ENCODE measurements at regions not wholly inside any gene's neighbourhood (a gene's known extent, or its start where the extent isn't known, plus 50 kb on each side); places are given as distances from the start of the nearest gene placed in this dataset.

- Histone ChIP-seq H3K4me2 (ENCODE audit: low read depth, low read length, poor library complexity, severe bottlenecking) (no peak overlapping the region), H2AFZ (ENCODE audit: low read depth, low read length, severe bottlenecking) (no peak overlapping the region), H3K79me2 (ENCODE audit: insufficient read depth, low read length) (no peaks in the 10 kb centered on the region), H4K20me1 (ENCODE audit: low read depth, low read length) (no peaks in the 10 kb centered on the region), H3K27me3 (ENCODE audit: low read length) (no peaks in the 10 kb centered on the region), H3K9me2 (replicated peaks; ENCODE audit: insufficient read depth, low read length) (no peaks in the 10 kb centered on the region), H3K9me3 (ENCODE audit: insufficient read depth, low read length) (no peaks in the 10 kb centered on the region), H3K27ac (ENCODE audit: low read depth, low read length) (no peak overlapping the region), H3F3A (ENCODE audit: insufficient read depth) (no peaks in the 10 kb centered on the region), H3K4me3 (ENCODE audit: insufficient read depth, low read length, poor library complexity, severe bottlenecking) (no peak overlapping the region), H3K36me3 (ENCODE audit: low read length) (no peaks in the 10 kb centered on the region), H3K9ac (ENCODE audit: low read length) (no peak overlapping the region)
- TF ChIP-seq, protein P1, sequence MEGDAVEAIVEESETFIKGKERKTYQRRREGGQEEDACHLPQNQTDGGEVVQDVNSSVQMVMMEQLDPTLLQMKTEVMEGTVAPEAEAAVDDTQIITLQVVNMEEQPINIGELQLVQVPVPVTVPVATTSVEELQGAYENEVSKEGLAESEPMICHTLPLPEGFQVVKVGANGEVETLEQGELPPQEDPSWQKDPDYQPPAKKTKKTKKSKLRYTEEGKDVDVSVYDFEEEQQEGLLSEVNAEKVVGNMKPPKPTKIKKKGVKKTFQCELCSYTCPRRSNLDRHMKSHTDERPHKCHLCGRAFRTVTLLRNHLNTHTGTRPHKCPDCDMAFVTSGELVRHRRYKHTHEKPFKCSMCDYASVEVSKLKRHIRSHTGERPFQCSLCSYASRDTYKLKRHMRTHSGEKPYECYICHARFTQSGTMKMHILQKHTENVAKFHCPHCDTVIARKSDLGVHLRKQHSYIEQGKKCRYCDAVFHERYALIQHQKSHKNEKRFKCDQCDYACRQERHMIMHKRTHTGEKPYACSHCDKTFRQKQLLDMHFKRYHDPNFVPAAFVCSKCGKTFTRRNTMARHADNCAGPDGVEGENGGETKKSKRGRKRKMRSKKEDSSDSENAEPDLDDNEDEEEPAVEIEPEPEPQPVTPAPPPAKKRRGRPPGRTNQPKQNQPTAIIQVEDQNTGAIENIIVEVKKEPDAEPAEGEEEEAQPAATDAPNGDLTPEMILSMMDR (IDR thresholded peaks at IDR 0.05; ENCODE audit: insufficient read depth, low read length, poor library complexity, severe bottlenecking), result no peak
- no peak for TF ChIP-seq EZH2phosphoT487 (conservative IDR thresholded peaks at IDR 0.05; ENCODE audit: low read length)
These were observed 265.1 kb upstream of the MAD2L1 start for GRCh38 chr4:120331486-120332370.

- Histone ChIP-seq H3K4me3 (ENCODE audit: insufficient read depth, low read length, poor library complexity, severe bottlenecking) (no peak overlapping the region), H3F3A (ENCODE audit: insufficient read depth) (no peaks in the 10 kb centered on the region), H3K9me3 (ENCODE audit: insufficient read depth, low read length) (no peaks in the 10 kb centered on the region), H3K36me3 (ENCODE audit: low read length) (no peaks in the 10 kb centered on the region), H3K9ac (ENCODE audit: low read length) (no peak overlapping the region), H3K27me3 (ENCODE audit: low read length) (no peaks in the 10 kb centered on the region), H3K4me2 (ENCODE audit: low read depth, low read length, poor library complexity, severe bottlenecking) (no peak overlapping the region), H3K27ac (ENCODE audit: low read depth, low read length) (no peak overlapping the region), H3K79me2 (ENCODE audit: insufficient read depth, low read length) (no peaks in the 10 kb centered on the region), H2AFZ (ENCODE audit: low read depth, low read length, severe bottlenecking) (no peak overlapping the region), H3K9me2 (replicated peaks; ENCODE audit: insufficient read depth, low read length) (no peaks in the 10 kb centered on the region), H4K20me1 (ENCODE audit: low read depth, low read length) (no peaks in the 10 kb centered on the region)
- TF ChIP-seq EZH2phosphoT487 (conservative IDR thresholded peaks at IDR 0.05; ENCODE audit: low read length), result no peak
- TF ChIP-seq, protein P1 (IDR thresholded peaks at IDR 0.05; ENCODE audit: insufficient read depth, low read length, poor library complexity, severe bottlenecking), result no peak
These were observed 262.7 kb upstream of the MAD2L1 start for GRCh38 chr4:120329386-120329785.

DNA sequence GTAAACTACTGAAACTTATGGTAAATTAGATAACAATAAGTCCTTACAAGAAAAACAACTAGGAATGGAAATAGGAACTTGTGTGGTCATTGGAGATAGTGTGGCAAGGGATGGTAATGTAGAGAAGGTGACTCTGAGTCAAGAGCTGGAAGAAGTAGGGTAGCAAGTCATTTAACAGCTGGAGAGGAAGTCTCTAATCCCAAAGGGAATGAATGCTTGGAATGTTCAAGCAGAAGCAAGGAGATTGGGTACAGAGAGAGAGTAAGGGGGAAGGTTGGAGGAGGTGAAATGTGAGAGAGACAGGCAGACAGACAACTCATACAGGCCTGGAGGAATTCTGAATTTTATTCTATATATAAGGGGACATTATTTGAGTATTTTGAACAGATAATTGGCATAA lies 260.6 kb upstream of the MAD2L1 start:
- TF ChIP-seq, protein P1 (IDR thresholded peaks at IDR 0.05; ENCODE audit: insufficient read depth, low read length, poor library complexity, severe bottlenecking), result no peak
- no peak for TF ChIP-seq EZH2phosphoT487 (conservative IDR thresholded peaks at IDR 0.05; ENCODE audit: low read length)
- Histone ChIP-seq H3K27ac (ENCODE audit: low read depth, low read length) (no peak overlapping the region), H3K4me2 (ENCODE audit: low read depth, low read length, poor library complexity, severe bottlenecking) (no peak overlapping the region)

More for the DNA sequence above, 260.6 kb upstream of the MAD2L1 start:
- Histone ChIP-seq H2AFZ (ENCODE audit: low read depth, low read length, severe bottlenecking) (no peak overlapping the region), H3K9me3 (ENCODE audit: insufficient read depth, low read length) (no peaks in the 10 kb centered on the region), H3K9me2 (replicated peaks; ENCODE audit: insufficient read depth, low read length) (no peaks in the 10 kb centered on the region), H3K9ac (ENCODE audit: low read length) (no peak overlapping the region), H3K4me3 (ENCODE audit: insufficient read depth, low read length, poor library complexity, severe bottlenecking) (no peak overlapping the region), H3K79me2 (ENCODE audit: insufficient read depth, low read length) (no peaks in the 10 kb centered on the region), H3K27me3 (ENCODE audit: low read length) (no peaks in the 10 kb centered on the region), H3F3A (ENCODE audit: insufficient read depth) (no peaks in the 10 kb centered on the region), H3K36me3 (ENCODE audit: low read length) (no peaks in the 10 kb centered on the region), H4K20me1 (ENCODE audit: low read depth, low read length) (no peaks in the 10 kb centered on the region)
